GM21381 (cell line): ENCODE measurements at regions not wholly inside any gene's neighbourhood (a gene's known extent, or its start where the extent isn't known, plus 50 kb on each side); places are given as distances from the start of the nearest gene placed in this dataset.
"Not testable (repeated sequence)": the region's sequence is repeated elsewhere in the genome, so short reads cannot be mapped to it uniquely, and the experiment has no call there.

ENCODE experiments used
- ATAC-seq: cut with Tn5 transposase; IDR thresholded peaks from one replicate; pipeline ENCODE4 v1.9.1; 2021; ENCODE audit warnings: mild to moderate bottlenecking, moderate library complexity; ENCODE audit not compliant: unreplicated experiment

DNA sequence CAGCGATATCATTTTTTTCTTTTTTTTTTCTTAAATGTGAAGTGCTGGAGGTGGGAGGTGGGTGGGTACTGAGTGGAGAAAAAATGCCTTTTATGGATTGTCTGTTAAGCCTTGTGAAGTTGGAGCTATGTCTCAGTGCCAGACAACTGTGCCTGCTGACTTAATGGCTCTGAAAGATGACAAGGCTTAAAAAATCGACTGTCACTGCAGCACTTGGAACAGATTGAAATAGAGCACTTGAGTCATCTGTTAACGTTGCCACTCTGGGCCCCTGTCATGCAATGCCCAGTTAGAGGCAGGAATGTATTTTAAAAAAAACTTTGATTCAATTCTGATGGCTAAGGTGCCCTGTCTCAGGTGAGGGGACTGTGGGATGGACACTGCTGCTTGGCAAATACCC lies 108.2 kb upstream of the HS3ST2 start:
- no peak for ATAC-seq

DNA sequence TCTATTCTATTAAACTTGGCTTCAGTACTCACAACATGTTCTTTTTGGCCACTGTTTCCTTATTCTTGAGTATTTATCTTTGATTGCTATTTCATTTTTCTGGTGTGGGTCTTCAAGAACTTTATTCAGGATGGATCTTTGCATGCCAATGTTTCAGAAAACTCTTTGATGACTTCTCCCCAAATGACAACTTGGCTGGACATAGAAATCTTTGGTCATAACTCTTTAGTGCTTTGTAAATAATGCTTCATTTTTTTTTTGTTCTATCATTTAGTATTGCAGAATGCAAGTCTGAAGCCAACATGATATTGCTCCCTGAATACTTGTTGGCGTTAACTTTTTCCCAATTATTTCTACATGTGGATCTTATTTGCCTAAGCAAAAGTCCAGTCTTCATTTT lies 103.6 kb upstream of the HS3ST2 start:
- no peak for ATAC-seq

DNA sequence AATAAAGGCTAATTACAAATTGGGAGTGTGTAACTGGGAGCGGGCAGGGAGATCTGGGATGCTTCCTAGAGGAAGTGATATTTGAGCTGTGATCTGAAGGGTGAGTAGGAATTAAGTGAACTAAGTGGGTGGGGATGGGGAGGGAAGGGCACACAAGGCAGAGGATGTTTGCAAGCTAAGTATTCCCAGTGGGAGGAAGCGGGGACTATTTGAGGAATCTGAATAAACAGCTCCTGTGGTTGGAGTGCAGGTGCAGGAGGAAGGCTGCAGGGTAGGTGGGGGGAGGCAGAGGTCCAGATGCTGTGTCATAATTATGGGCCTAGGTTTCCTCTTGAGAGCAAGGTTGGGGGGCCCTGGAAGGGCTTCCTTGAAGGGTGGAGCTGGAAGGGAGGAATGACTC lies 102.1 kb upstream of the HS3ST2 start:
- ATAC-seq = no peak

DNA sequence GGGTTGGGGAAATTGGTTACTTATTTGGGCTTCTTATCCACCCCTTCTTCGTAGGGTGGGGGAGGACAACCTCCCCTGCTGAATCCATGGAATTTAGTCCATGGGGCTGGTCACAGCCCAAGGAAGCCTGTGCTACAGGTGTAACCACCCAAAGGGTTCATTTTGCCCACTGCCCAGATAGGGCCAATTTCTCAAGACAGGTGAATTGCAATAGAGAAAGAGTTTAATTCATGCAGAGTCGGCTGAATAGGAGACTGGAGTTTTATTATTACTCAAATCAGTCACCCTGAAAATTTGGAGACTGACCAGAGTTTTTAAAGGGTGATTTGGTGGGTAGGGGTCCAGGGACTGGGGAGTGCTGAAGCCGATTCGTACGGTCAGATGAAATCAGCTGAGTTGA lies 101.5 kb upstream of the HS3ST2 start:
- ATAC-seq = no peak

DNA sequence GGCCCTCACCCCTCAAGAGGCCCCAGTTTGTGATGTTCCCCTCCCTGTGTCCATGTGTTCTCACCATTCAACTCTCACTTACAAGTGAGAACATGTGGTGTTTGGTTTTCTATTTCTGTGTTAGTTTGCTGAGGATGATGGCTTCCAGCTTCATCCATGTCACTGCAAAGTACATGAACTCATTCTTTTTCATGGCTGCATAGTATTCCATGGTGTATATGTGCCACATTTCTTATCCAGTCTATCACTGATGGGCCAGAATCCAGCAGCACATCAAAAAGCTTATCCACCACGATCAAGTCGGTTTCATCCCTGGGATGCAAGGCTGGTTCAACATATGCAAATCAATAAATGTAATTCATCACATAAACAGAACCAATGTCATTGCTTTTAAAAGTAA lies 95.4 kb upstream of the HS3ST2 start:
- not testable (repeated sequence) for ATAC-seq

DNA sequence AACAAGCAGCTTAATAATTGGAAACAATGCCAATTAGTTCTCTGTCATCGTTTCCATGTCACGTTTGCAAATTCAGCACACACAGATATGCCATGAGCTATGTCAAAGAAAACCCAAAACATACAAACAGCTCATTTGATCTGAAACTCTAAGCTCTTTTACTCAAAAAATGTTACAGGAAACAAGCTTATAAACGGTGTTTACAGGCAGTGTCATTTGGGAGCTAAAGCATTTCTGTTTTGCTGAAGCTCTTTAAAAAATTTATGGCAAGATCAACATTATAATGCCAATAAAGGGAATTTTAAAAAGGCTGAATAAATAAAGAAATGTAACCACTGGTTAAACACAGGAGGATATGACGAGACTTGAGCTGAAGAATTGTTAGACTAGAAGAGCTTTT lies 94.0 kb upstream of the HS3ST2 start:
- ATAC-seq = no peak

DNA sequence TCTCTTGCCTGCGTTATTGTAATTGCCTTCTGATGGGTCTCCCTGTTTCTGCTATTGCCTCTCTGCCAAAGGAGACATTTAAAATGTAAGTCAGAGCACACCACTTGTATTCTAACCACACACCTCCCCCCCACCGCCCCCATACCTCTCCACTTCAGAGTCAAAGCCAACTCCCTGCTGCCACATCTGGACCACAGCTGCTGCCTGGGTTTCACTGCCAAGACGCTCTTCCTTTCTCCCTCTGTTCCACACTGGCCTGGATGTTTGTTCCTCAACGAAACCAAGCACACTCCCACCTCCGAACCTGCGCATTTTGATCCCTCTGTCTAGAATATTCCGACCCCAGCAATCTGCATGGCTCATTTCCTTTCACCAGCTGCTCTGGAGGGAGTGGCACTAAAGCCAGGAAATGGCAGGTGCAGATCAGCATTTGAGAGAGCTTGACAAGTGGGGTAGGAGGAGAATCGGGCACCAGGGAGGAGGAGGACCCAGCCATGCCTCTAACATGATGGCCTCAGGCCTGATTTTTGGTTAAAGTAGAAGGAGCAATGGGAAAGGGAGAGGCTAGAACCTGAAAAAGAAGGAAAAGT lies 92.4 kb upstream of the HS3ST2 start:
- no peak for ATAC-seq

DNA sequence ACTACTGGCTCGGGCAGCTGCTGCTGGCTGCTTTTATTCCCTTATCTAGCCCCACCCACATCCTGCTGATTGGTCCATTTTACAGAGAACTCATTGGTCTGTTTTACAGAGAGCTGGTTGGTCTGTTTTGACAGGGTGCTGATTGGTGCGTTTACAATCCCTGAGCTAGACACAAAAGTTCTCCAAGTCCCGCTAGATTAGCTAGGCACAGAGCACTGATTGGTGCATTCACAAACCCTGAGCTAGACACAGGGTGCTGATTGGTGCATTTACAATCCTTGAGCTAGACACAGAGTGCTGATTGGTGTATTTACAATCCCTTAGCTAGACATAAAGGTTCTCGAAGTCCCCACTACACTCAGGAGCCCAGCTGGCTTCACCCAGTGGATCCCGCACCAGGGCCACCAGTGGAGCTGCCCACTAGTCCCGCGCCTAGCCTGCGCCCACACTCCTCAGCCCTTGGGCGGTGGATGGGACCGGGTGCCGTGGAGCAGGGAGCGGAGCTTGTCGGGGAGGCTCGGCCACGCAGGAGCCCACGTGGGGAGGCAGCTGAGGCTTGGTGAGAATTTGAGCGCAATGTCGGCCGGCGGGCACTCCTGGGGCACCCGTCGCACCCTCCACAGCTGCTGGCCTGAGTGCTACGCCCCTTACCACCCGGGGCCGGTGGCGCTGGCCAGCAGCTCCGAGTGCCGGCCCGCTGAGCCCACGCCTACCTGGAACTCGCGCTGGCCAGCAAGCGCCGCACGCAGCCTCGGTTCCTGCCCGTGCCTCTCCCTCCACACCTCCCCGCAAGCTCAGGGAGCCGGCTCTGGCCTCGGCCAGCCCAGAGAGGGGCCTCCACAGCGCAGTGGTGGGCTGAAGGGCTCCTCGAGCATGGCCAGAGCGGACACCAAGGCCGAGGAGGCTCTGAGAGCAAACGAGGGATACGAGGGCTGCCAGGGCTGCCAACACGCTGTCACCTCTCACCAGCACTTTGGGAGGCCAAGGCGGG lies 91.1 kb upstream of the HS3ST2 start:
- ATAC-seq = not testable (repeated sequence)

DNA sequence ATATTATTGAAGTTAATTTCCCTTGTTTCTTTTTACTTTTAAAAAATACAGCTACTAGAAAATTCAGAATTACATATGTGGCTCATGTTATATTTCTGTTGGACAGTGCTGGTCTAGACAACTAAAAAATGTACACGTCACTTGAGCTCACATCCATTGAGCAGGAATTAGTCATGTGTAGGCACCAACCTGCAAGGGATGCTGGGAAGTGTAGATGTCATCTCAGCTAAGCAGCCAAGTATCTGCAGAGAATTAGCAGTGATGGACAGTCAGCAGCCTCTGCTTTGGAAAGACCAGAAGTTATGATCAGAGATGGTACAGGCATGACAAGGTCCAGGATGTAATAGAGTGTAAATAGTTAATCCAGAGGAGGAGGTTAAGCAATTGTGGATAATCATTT lies 87.1 kb upstream of the HS3ST2 start:
- no peak for ATAC-seq

DNA sequence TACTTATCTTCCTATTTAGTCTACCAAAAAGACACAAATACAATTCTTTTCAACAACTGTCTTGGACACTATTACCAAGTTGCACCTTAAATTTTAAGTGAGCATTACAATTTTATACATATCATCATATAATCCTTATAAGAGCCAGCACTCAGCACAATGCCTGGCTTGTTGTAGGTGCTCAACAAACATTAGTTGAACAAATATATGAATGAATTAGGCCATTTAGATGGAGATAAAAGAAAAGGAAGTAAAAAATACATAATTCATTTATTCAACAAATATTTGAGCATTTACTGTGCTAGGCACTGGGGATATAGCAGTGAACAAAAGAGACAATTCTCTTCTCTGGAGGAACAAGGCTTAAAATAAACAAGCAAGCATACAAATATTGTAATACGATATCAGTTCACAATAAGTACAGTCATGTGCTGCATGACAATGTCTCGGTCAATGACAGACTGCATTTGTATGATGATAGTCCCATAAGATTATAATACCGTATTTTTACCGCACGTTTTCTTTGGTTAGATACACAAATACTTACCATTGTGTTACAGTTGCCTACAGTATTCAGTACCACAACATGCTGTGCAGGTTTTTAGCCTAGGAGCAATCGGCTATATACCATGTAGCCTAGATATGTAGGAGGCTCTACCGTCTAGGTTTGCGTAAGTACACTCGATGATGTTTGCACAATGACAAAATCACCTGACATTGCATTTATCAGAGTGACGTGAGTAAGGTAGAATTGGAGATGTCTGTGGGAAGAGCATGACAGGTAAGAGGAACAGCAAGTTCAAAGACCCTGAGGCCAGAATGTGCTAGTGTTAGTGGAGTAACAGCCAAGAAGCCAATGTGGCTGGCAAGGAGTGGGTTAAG lies 86.4 kb upstream of the HS3ST2 start:
- no peak for ATAC-seq

DNA sequence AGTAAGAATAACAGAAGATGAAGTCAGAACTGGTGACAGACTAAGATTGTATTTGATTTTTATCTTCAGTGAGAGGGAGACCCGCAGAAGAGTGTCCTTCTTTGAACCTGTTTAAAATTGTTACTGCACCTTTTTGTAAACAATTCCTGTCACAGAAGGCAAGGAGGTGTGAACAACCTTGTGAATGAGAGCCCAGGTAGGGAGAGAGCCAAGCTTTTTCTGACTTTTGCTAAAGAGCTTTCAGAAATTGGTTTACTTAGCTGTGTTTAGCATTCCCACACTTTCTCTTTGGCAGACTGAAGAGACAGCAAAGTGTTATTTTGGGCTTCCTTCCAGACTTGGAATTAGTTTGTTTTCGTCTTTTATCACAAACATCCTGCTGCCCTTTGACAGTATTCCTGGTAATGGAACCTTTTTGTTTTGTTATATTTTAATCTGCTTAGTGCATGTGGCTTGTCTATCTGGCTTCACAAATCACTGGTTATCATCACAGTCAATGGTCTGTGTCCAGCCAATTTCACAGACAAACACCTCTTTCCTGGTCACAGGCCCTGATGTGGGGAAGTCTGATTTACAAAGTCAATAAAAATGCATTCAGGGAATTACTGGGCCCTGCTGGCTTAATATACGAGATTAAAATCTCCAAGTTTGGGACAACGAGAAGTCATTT lies 85.7 kb upstream of the HS3ST2 start:
- no peak for ATAC-seq

DNA sequence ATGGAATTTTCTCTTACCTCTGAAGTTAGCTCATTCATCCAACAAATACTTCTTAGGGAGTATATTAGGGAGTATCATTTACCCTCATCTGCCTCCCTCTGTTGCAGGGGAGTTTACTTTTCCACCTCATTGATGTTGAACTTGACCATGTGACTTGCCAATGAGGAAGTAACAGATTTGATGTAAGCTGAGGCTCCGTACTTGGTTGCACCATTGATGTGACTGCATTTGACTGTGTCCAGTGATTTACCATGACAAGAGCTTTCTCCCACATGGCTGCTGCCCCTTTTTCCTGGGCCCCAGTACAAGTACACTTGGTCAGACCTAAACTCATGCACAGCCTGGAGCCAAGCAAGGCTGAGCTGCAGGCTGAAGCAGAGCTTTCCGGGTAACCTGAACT lies 81.6 kb upstream of the HS3ST2 start:
- ATAC-seq = no peak

DNA sequence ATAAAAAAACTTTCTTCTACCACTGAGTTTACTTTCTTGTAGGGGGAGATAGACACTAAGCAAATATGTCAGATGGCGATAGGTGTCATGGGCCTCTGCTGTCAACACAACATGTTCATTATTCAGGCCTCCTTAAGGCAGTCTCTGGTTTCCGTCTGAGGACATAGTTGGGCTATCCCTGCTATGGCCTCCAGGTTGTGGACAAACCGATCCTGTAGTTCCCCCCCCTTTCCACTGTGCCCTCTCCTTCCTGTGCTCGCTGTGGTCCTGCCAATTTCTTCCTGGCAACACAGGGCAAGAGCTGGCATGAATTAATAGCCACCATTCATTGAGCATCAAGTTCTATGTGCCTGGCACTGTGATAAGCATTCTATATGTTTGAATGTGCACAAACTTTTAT lies 81.0 kb upstream of the HS3ST2 start:
- no peak for ATAC-seq

DNA sequence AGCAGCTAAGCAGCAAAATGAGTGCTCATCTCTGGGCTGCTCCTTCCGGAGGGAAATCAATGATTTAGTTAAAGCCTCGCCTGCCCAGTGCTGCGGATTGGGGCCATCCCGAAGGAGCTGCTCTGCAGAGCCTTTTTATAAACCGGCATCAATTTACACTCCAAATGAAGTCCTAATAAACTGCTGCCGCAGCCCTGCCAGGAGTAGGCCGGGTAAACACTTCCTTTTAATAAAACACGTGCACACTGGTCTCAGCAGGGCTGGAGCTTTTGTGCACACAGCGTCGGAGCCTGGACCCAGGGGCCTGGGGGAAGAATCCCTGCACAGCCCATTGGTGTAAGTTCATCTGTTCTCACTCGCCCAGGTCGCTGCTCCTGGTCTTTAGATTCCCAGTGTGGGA lies 79.6 kb upstream of the HS3ST2 start:
- no peak for ATAC-seq

DNA sequence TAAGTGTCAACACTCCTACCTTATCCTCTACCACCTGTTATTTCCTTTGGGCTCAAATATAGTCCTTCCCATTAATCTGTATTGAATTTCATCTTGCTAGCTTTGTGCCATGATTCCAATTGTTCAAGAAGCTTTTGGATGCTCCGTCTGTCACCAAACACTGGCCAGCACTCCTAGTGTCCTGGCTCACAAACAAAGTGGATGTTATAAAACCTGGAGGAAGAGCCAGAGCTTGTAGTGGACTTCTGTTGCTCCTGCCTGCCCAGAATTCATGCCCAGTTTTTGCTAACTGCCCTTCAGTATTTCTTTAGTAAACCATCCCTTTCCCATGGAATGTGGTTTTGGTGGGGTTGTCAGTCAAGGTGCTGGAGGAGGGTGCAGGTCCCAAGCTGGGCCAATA lies 77.2 kb upstream of the HS3ST2 start:
- no peak for ATAC-seq

DNA sequence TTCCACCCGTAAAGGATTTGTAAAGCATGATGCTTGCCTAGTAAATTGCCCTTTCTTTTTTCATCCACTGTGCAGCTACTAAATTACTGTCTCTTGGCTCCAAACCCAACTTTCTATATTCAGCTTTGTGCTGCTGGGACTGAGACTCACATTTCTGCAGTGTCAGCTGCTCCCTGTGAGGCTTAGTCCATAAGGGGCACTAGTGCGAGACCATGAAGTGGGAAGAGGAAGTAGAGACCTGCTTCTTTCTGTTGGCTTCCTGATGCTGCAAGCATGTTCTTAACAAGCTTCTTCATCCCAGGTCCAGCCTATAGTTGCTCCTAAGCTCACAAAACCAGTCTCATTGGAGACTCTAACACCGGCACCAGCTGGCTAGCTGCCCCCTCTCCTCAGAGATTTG lies 74.9 kb upstream of the HS3ST2 start:
- no peak for ATAC-seq

DNA sequence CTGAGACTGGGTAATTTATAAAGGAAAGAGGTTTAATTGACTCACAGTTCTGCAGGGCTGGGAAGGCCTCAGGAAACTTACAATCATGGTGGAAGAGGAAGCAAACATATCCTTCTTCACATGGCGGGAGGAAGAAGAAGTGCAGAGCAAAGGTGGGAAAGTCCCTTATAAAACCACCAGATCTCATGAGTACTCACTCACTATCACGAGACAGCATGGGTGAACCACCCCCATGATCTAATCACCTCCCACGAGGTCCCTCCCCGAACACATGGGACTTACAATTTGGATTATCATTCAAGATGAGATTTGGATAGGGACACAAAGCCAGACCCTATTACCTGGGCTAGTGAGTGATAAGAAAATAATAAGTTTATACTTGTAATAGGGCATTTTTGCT lies 70.6 kb upstream of the HS3ST2 start:
- ATAC-seq = no peak

DNA sequence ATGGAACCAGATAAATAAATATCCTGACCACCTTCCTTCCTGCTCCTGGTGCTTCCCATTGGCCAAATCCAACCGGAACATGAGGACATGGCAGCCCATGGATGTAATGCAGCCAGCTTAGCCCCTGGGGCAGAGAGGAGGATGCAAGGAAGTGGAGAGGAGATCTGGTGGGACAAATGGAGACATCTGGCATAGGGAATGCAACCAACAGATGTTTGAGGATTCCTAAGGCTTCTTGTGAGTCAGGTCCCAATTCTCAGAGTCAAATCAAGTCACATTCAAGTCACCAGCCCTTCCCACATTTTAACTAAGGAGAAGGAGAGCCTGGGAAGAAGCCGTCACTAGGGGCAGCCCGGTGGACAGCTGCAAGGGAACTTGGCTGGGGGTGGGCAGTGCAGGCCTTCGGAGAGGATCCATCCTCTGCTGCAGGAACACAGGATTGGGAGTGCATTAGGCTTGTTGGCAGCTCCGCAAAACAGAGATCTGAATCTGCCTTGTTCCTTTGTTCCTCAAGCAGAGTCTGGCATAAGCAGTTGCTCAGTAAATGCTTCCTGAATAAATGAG lies 62.8 kb upstream of the HS3ST2 start:
- no peak for ATAC-seq

DNA sequence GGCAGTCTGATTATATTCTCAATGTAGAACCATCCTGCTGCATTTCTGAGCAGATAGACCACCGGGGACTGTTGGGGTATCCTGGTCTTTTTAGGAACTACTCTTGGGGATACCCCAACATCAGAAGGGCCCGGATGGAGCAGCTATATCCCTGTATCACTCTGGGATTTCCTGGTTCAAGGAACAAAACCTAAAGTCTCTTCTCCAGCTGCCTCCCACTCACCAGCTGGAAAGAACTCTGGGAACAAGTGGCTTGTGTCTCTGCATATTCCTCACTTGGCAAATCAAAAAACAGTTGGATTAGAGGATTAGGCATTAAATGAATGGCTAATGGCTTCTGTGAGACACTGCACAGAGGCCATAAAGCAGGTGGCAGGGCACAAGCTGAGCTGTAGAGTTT lies 62.3 kb upstream of the HS3ST2 start:
- no peak for ATAC-seq

DNA sequence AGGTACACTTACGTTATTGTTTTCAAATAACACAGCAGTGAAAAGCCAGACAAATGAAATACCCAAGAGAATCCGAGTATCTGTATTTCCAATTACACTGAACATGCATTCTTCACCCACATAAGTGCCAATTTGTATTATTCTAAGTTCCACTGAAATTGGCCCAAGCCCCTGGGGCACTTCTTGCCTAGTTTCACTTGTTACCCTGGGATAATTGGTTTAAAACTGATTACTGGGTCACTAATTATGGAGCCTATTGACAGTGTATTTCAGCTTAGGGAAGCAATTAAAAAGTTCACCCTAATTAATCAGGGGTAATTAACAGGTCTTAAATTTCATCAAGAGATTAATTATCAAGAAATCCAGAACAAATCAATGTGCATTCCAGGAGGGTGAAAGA lies 60.5 kb upstream of the HS3ST2 start:
- no peak for ATAC-seq

DNA sequence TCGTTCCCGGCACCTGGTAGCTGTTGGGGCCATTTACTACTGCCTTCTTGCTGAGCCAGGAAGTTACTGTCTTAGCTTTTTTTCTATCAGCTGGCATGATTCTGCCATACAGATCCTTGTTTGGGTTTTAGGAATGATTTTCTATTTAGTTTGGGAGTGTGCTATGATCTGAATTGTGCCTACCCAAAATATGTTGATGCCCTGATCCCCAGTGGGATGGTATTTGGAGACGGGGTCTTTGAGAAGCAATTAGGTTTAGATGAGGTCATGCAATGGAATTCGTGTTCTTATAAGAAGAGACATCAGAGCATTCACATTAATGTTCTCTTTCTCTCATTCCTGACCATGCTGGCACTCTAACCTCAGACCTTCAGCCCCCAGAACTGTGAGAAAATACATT lies 59.4 kb upstream of the HS3ST2 start:
- ATAC-seq = no peak
